ENCODE measurements at regions not wholly inside any gene's neighbourhood (a gene's known extent, or its start where the extent isn't known, plus 50 kb on each side); places are given as distances from the start of the nearest gene placed in this dataset.

GRCh38 chr5:57004800-57005199 is 52.9 kb upstream of the MIER3 start:
- POLR2A ChIA-PET (ENCODE audit: unreplicated experiment): no interaction called here
- dilution Hi-C loops (cut with HindIII; ENCODE audit: low sequenced_read_pairs, unreplicated experiment): no loop called here
- WGBS, 2 experiments (ENCODE audit: extremely low coverage in 2 of 2, insufficient read length in 1 of 2): no CpG with 5 or more reads among the region's 5 CpGs

More at GRCh38 chr5:57004800-57005199, 52.9 kb upstream of the MIER3 start:
- Histone ChIP-seq H3K79me1 (ENCODE audit: low read depth in 1 of 2, low read length in 2 of 2) (no peaks in the 10 kb centered on the region), H3K18ac (ENCODE audit: low read depth, low read length) (no peak overlapping the region), H3K14ac (replicated peaks; ENCODE audit: low read depth, low read length) (no peak overlapping the region), H4K20me1 (ENCODE audit: insufficient read depth, low read length) (no peaks in the 10 kb centered on the region), H3K56ac (ENCODE audit: extremely low read depth, insufficient read depth, low read length) (no peak overlapping the region), H3K4me1 (ENCODE audit: control insufficient read depth, insufficient read depth, low read length) (no peaks in the 10 kb centered on the region), H3K27ac (ENCODE audit: insufficient read depth, low read length) (no peak overlapping the region), H2AFZ (replicated peaks; ENCODE audit: low read length, poor library complexity) (no peak overlapping the region), H2BK5ac (ENCODE audit: low read depth, low read length, poor library complexity, severe bottlenecking) (no peak overlapping the region), H3K4me3 (ENCODE audit: insufficient read depth, low read depth, low read length) (no peak overlapping the region), H3K36me3 (ENCODE audit: control insufficient read depth, insufficient read depth, low read length) (no peaks in the 10 kb centered on the region), H3K9me3 (ENCODE audit: control insufficient read depth, insufficient read depth, low read length) (no peaks in the 10 kb centered on the region), H4K91ac (ENCODE audit: insufficient read depth, low read depth, low read length) (no peak overlapping the region), H2AK9ac (replicated peaks; ENCODE audit: low read depth, low read length, poor library complexity) (no peak overlapping the region), H2AK5ac (ENCODE audit: low read depth, low read length) (no peak overlapping the region), H3K23ac (ENCODE audit: low read depth, low read length) (no peak overlapping the region), H2BK20ac (ENCODE audit: low read depth, low read length) (no peak overlapping the region), H3K4me2 (ENCODE audit: low read depth, low read length) (no peak overlapping the region), H3K9me1 (ENCODE audit: insufficient read depth, low read length) (no peaks in the 10 kb centered on the region), H4K8ac (ENCODE audit: low read depth in 2 of 2, low read length in 2 of 2) (no peak overlapping the region), H4K5ac (ENCODE audit: low read depth, low read length) (no peak overlapping the region), H3K9ac (ENCODE audit: low read depth, low read length) (no peak overlapping the region), H3K4ac (ENCODE audit: low read depth, low read length) (no peak overlapping the region), H2BK120ac (ENCODE audit: low read depth, low read length) (no peak overlapping the region), H2BK15ac (ENCODE audit: low read depth, low read length) (no peak overlapping the region), H3K27me3 (ENCODE audit: control insufficient read depth, insufficient read depth, low read length) (peaks cover 7% of the 10 kb centered on the region)
- ATAC-seq (ENCODE audit: low read depth) (no peak), DNase-seq (no peak)
- intact Hi-C loops (cut with micrococcal nuclease): no loop called here
- in situ Hi-C loops (cut with MboI; ENCODE audit: low sequenced_read_pairs): no loop called here
- TF ChIP-seq MAFK (IDR thresholded peaks at IDR 0.05; ENCODE audit: low read depth, low read length) (no peak), USF2 (IDR thresholded peaks at IDR 0.05; ENCODE audit: low read depth, low read length) (no peak), ELK1 (IDR thresholded peaks at IDR 0.05; ENCODE audit: borderline replicate concordance, low read depth, low read length) (no peak), SMC3 (IDR thresholded peaks at IDR 0.05; ENCODE audit: low read depth, low read length) (no peak), NFE2L2 (IDR thresholded peaks at IDR 0.05; ENCODE audit: low read depth, low read length) (no peak), MXI1 (IDR thresholded peaks at IDR 0.05; ENCODE audit: borderline replicate concordance, low read depth, low read length) (no peak), RCOR1 (IDR thresholded peaks at IDR 0.05; ENCODE audit: insufficient replicate concordance, low read length) (no peak), POLR2A (IDR thresholded peaks at IDR 0.05; ENCODE audit: low read depth, low read length) (no peak), CHD1 (IDR thresholded peaks at IDR 0.05; ENCODE audit: low read depth, low read length) (no peak), BHLHE40 (IDR thresholded peaks at IDR 0.05; ENCODE audit: low read depth, low read length) (no peak), FOS (IDR thresholded peaks at IDR 0.05; ENCODE audit: low read depth, low read length) (no peak), RAD21 (IDR thresholded peaks at IDR 0.05; ENCODE audit: low read length) (no peak)
- CTCF ChIA-PET: no interaction called here
- no TSS peak for BruUV-seq (replicated peaks)

Data from IMR-90 (cell line).